GM18511 (cell line): ENCODE measurements at regions not wholly inside any gene's neighbourhood (a gene's known extent, or its start where the extent isn't known, plus 50 kb on each side); places are given as distances from the start of the nearest gene placed in this dataset.
A peak's percentile ranks its signal among the peaks of the same experiment; 100 is the strongest.
"Not testable (repeated sequence)": the region's sequence is repeated elsewhere in the genome, so short reads cannot be mapped to it uniquely, and the experiment has no call there.

Experiments
- ATAC-seq: cut with Tn5 transposase; IDR thresholded peaks from one replicate; pipeline ENCODE4 v1.9.1; 2021; ENCODE audit warnings: mild to moderate bottlenecking, moderate library complexity; ENCODE audit not compliant: unreplicated experiment

DNA sequence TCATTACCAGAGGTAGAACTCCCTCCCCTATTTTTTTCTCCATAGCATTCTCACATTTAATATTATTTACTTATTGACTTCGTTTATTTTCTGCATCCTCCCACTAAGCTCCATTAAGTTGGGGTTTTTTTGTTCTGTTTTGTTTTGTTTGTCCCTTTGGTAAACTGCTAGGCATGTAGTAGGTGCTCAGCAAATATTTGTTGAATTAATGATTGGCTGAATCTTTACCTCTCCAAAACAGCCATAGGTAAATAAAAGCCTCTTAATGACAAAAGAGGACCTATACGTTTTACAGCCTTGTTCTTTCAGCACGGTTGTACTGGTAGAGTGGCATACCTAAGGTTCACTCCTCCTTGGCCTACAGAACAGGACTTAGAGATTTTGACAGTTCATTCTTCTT lies 52.0 kb downstream of the PRORP start:
- ATAC-seq, result no peak

- ATAC-seq, result no peak
Observed at GRCh38 chr14:35180179-35180578, 57.8 kb downstream of the PRORP start.

DNA sequence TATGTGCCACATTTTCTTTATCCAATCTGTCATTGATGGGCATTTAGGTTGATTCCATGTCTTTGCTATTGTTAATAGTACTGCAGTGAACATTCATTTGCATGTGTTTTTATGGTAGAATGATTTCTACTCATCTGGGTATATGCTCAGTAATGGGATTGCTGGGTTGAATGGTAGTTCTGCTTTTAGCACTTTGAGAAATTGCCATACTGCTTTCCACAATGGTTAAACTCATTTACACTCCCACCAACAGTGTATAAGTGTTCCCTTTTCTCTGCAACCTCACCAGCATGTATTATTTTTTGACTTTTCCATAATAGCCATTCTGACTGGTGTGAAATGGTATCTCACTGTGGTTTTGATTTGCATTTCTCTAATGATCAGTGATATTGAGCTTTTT lies 62.5 kb downstream of the PRORP start:
- ATAC-seq, result not testable (repeated sequence)

- no peak for ATAC-seq
Observed at GRCh38 chr14:35189422-35189821, 67.1 kb downstream of the PRORP start.

GRCh38 chr14:35193161-35193560 lies 70.8 kb downstream of the PRORP start:
- no peak for ATAC-seq

- ATAC-seq, result not testable (repeated sequence)
Observed at GRCh38 chr14:35194183-35194582, 71.8 kb downstream of the PRORP start.

GRCh38 chr14:35196571-35196970 lies 74.2 kb downstream of the PRORP start:
- no peak for ATAC-seq

DNA sequence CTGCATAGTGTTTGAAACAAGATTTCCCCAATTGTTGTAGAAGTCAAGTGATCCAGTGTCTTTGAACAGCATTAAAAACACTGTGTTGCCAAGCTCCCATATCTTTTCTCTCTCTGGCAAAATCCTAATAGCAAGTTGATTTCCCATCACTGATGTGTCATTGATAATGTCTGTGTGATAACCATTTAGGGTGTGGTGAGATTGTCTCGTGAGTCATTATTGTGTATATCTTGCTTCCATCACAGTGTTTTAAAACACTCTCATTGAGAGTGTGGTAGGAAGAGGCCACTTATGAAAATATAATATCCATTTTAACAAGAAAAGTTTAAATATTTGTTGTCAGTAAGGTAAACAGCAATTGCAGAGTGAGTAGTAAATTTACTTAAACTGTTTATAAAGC lies 74.7 kb downstream of the PRORP start:
- ATAC-seq, result no peak

DNA sequence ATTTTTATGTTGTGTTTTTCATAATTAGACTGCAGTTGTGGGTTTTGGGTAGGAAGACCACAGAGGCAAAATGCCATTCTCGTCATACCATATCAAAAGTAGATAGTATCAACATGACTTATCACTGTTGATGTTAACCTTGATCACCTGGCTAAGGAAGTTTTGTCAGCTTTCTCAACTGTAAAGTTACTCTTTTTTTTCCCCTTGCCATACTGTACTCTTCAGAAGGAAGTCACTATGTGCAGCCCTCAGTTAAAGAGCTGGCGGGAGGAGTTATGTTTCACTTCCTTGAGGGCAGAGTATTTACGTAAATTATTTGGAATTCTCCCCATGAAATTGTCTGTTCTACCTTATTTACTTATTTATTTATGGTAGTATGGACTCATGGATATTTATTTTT lies 78.7 kb downstream of the PRORP start:
- ATAC-seq, result no peak

DNA sequence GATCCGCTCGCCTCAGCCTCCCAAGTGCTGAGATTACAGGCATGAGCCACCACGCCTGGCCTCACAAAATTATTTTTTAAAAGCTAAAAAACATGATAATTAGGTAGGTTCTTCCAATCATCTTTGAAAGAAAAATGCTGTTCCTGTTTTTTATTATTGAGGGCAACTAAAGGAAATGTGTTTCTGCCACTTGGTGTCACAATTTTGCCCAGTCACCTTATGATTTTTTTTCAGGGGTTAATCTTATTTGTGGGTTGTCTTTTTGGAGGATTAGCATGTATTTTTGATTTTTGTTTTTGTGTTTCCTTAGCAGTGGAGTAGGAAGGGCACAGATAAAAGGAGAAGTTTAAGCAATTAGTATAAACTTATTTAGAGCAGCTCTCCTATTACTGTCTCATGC lies 79.8 kb downstream of the PRORP start:
- ATAC-seq, result no peak

DNA sequence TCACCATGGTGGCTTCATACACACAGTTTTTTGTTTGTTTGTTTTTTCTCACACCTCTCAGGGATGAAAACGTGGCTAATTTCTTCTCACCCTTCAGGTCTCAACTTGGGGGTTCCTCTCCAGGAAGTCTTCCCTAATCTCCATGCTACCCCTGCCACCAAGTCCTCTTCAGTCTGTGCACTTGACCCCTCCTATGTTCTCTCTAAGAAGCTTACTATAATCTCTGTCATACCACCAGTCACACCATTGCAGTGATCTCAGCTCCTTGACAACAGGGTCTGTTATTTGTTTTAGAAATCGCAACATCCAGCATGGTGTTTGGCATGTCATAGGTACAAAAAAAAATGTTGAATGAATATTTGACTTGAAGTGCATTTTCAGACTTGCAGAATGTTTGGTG lies 83.4 kb downstream of the PRORP start:
- no peak for ATAC-seq

- ATAC-seq, result no peak
Observed at GRCh38 chr14:35211067-35211466, 81.1 kb upstream of the PSMA6 start.

- no peak for ATAC-seq
Observed at GRCh38 chr14:35212471-35213142, 79.6 kb upstream of the PSMA6 start.

GRCh38 chr14:35213143-35213788 lies 78.9 kb upstream of the PSMA6 start:
- ATAC-seq, result no peak

DNA sequence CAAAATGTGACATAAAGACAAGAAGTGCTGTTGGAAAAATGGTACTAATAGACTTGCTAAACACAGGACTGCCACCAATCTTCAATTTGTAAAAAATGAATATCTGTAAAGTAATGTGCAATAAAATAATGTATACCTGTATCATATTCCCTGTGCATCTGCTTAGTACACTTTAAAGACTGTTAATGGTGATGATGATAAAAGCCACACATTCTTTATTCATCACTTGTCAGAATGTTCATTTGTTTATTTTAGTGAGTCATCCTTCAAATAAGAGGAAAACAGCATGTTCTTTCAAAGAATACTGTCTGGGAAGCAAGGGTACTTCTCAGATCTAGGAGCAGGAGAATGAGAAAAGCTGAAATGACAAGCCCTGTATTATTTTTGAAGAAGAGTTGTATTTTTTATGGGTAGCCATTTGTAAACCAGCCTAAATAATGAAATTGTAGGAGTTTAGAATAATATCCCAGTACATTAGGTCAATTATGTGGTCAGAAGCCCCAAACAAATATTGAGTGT lies 78.3 kb upstream of the PSMA6 start:
- peak; percentile 4 for ATAC-seq

- peak; percentile 54 for ATAC-seq
Observed at GRCh38 chr14:35214402-35214801, 77.8 kb upstream of the PSMA6 start.

GRCh38 chr14:35215110-35215813 lies 76.9 kb upstream of the PSMA6 start:
- ATAC-seq, result no peak

DNA sequence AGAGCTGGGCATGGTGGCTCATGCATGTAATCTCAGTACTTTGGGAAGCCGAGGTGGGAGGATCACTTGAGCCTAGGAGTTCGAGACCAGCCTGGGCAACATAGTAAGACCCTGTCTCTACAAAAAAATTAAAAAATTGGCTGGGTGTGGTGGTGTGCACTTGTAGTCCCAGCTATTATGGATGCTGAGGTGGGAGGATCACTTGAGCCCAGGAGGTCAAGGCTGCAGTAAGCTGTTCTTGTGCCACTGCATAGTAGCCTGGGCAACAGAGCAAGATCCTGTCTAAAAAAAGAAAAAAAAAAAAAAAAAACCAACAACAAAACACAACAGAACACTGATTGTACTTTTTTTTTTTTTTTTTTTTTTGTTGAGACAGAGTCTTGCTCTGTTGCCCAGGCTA lies 74.0 kb upstream of the PSMA6 start:
- not testable (repeated sequence) for ATAC-seq

- ATAC-seq, result no peak
Observed at GRCh38 chr14:35218963-35219362, 73.2 kb upstream of the PSMA6 start.

DNA sequence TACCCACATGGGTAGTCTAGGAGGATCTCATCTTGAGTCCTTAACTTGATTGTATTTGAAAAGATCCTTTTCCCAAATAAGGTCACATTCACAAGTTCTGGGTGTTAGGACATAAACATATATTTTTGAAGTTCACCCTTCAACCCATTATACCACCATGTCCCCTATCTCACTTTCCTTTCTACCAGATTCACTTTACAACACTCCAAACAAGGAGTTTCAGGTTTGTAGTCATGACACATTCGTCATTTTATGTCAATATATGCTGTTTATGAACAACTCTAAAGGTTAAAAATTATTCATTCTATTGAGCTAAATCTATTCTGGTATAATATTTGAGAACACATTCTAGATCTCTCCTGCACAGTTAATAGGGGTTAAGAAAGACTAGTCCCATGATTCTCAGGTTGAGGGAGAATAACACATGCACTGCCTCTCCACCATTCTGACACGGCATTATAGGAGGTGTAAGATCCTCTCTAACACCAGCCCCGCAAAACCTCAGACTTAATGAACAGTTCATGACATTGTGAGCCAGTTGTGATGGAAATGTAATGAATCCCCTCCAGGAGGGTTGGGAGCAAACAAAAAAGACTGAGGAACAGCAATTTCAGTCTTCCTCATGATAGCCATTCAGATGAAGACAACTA lies 72.0 kb upstream of the PSMA6 start:
- ATAC-seq, result no peak

GRCh38 chr14:35220920-35221319 lies 71.3 kb upstream of the PSMA6 start:
- ATAC-seq, result no peak
